GM19467 (cell line): ENCODE measurements at regions not wholly inside any gene's neighbourhood (a gene's known extent, or its start where the extent isn't known, plus 50 kb on each side); places are given as distances from the start of the nearest gene placed in this dataset.

Experiments used
- ATAC-seq: cut with Tn5 transposase; IDR thresholded peaks from one replicate; pipeline ENCODE4 v1.9.1; 2021; ENCODE audit warnings: mild to moderate bottlenecking, moderate library complexity; ENCODE audit not compliant: unreplicated experiment

GRCh38 chr1:235925016-235925415 is 58.3 kb upstream of the LYST start:
- no peak for ATAC-seq

- no peak for ATAC-seq
Observed at GRCh38 chr1:235923466-235924021, 56.8 kb upstream of the LYST start.

- ATAC-seq, result no peak
Observed at GRCh38 chr1:235920596-235921375, 54.1 kb upstream of the LYST start.

GRCh38 chr1:235919833-235920441 is 53.2 kb upstream of the LYST start:
- no peak for ATAC-seq

- no peak for ATAC-seq
Observed at GRCh38 chr1:235919127-235919832, 52.6 kb upstream of the LYST start.

- ATAC-seq, result no peak
Observed at GRCh38 chr1:235918465-235918864, 51.8 kb upstream of the LYST start.

GRCh38 chr1:235918032-235918431 is 51.3 kb upstream of the LYST start:
- ATAC-seq, result no peak

- peak; percentile 63 for ATAC-seq
Observed at GRCh38 chr1:235917267-235917811, 50.6 kb upstream of the LYST start.
